Thyroid gland (tissue), 4 donors: ENCODE measurements at regions not wholly inside any gene's neighbourhood (a gene's known extent, or its start where the extent isn't known, plus 50 kb on each side); places are given as distances from the start of the nearest gene placed in this dataset.

Experiments
- POLR2A ChIP-seq, 2 donors: fragments of 450-650 bp; IDR thresholded peaks; one replicate each; pipeline ENCODE4 v1.6.1; 2017; ENCODE audit warnings: antibody characterized with exemption in 2 of 2, mild to moderate bottlenecking in 2 of 2, moderate library complexity in 1 of 2
- TF ChIP-seq, protein P1 (sequence below), 6 experiments: fragments of 200-600 bp in 3 of 6; fragments of 450-650 bp in 3 of 6; sonication (generic) in 3 of 6; IDR thresholded peaks; one replicate each; pipeline ENCODE4 v1.5.1; 2016 to 2019; ENCODE audit warnings: antibody characterized with exemption in 6 of 6, mild to moderate bottlenecking in 2 of 6, inconsistent platforms in 1 of 6, moderate library complexity in 1 of 6

- TF ChIP-seq, protein P1, sequence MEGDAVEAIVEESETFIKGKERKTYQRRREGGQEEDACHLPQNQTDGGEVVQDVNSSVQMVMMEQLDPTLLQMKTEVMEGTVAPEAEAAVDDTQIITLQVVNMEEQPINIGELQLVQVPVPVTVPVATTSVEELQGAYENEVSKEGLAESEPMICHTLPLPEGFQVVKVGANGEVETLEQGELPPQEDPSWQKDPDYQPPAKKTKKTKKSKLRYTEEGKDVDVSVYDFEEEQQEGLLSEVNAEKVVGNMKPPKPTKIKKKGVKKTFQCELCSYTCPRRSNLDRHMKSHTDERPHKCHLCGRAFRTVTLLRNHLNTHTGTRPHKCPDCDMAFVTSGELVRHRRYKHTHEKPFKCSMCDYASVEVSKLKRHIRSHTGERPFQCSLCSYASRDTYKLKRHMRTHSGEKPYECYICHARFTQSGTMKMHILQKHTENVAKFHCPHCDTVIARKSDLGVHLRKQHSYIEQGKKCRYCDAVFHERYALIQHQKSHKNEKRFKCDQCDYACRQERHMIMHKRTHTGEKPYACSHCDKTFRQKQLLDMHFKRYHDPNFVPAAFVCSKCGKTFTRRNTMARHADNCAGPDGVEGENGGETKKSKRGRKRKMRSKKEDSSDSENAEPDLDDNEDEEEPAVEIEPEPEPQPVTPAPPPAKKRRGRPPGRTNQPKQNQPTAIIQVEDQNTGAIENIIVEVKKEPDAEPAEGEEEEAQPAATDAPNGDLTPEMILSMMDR (IDR thresholded peaks at IDR 0.05): no peak
- no peak for TF ChIP-seq POLR2A (IDR thresholded peaks at IDR 0.05)
These were observed 241.9 kb downstream of the UQCRFS1 start for GRCh38 chr19:28971049-28971448.
